ENCODE measurements at regions not wholly inside any gene's neighbourhood (a gene's known extent, or its start where the extent isn't known, plus 50 kb on each side); places are given as distances from the start of the nearest gene placed in this dataset.
"Not testable (repeated sequence)": the region's sequence is repeated elsewhere in the genome, so short reads cannot be mapped to it uniquely, and the experiment has no call there.

DNA sequence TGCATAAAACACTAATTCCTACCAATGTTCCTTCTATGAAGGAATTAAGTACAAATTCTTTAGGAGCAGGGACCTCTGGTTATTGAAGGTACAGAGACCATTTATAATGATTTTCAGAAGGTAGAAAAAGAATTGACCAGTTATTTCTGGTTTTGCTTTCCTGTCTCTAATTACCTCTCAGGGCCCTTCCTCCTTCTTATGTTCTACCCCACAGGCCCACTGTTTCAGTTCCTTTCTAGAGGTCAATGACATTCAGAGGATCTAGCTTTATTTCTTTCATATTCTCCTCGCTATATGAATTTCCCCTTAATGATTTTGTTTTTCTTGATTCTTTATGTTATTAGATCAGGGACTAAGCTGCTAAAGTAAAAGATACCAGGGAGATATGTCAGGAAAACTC lies 345.0 kb upstream of the SPRY2 start:
- no peak for DNase-seq

DNA sequence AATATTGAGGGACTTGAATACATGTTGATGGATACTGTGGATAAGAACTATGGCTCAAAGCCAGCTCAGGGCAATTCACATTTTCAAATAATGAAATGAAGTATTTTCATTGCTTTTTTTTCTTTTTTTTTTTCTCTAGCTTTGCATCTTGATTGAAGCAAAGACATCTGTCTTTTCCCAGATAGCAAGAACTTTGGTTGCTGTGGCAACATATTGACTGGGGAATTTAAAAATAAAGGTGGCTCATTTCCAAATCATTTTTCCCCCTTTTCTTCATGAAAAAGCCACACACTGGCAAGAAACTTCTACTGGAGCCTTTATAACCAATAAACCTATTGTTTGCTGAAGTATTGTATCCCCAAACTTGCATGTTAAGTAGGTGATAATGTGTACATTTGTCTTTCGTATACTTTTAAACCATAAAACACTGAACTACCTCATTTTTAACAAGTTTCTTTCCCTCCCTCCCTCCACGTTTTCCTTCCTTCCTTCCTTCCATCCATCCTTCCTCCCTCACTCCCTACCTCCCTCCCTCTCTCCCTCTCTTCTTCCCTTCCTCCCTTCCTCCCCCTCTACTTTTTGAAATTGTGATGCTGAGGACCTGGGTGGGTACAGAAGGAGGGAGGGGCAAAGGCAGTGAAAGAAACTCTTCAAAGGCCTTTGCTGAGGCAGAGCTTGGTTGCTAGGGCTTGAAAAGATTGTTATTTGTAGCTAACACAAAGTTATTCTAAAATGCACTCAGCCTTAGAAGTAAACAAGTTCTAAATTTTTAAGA lies 343.5 kb upstream of the SPRY2 start:
- DNase-seq, result peak; percentile 24

DNA sequence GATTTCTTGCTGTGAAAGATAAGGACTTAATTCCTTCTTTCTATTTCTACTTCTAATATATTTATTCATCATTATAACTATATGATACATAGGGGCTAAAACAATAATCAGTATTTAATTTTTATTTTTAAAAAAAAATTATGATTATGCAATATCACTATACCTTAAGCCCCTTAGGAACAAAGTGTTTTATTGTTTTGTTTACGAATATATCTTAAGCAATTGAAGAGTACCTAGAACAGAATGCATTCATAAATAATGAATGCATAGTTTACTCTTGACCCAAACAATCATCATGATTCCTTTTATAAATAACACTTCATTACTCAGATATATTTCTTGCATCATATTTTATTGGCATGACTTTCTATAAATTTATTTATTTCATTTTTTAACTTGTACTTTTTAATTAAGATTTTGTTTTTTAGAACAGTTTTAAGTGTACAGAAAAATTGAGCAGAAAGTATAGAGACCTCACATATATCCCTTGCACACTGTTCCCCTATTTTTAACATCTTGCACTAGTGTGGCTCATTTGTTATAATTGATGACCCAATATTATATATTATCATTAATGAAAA lies 339.9 kb upstream of the SPRY2 start:
- DNase-seq, result no peak

- DNase-seq, result no peak
Observed at GRCh38 chr13:80679423-80679822, 338.5 kb upstream of the SPRY2 start.

DNA sequence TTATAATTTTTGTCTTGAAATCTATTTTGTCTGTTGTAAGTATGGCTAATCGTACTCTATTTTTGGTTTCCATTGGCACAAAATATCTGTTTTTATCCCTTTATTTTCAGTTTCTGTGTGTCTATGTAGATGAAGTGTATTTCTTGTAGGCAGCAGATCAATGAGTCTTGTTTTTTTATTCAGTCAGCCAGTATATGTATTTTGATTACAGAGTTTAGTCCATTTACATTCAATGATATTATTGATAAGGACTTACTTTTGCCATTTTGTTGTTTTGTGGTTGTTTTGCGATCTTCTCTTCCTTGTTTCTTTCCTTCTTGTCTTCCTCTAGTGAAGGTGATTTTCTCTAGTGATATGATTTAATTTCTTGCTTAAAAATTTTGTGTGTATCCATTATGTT lies 336.3 kb upstream of the SPRY2 start:
- no peak for DNase-seq

DNA sequence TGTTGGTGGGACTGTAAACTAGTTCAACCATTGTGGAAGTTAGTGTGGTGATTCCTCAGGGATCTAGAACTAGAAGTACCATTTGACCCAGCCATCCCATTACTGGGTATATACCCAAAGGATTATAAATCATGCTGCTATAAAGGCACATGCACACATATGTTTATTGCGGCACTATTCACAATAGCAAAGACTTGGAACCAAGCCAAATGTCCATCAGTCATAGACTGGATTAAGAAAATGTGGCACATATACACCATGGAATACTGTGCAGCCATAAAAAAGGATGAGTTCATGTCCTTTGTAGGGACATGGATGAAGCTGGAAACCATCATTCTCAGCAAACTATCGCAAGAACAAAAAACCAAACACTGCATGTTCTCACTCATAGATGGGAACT lies 334.5 kb upstream of the SPRY2 start:
- DNase-seq, result not testable (repeated sequence)

- DNase-seq, result no peak
Observed at GRCh38 chr13:80671773-80672172, 330.8 kb upstream of the SPRY2 start.

DNA sequence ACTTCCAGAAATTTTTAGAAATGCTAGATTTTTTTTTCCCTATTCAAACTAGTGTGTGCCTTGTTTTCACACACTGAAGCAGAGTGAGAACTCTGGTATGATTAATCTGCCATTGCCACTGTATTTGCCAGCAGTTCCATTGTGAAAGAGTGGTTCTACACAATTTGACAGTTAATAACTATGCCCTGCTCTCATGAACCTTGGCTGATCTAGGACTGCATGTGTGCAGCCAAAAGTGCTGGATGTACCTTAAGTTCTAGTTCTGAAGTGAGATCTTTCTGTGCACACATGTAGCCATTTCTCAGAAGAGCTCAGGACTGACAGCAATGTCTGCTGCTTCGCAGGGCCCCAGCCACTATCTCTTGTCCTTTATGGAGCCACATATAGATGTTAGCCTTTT lies 328.2 kb upstream of the SPRY2 start:
- no peak for DNase-seq

GRCh38 chr13:80668452-80668851 lies 327.5 kb upstream of the SPRY2 start:
- no peak for DNase-seq

GRCh38 chr13:80666782-80667552 lies 326.0 kb upstream of the SPRY2 start:
- DNase-seq, result peak; percentile 27

- no peak for DNase-seq
Observed at GRCh38 chr13:80665792-80666333, 324.9 kb upstream of the SPRY2 start.

- DNase-seq, result no peak
Observed at GRCh38 chr13:80664950-80665349, 324.0 kb upstream of the SPRY2 start.

DNA sequence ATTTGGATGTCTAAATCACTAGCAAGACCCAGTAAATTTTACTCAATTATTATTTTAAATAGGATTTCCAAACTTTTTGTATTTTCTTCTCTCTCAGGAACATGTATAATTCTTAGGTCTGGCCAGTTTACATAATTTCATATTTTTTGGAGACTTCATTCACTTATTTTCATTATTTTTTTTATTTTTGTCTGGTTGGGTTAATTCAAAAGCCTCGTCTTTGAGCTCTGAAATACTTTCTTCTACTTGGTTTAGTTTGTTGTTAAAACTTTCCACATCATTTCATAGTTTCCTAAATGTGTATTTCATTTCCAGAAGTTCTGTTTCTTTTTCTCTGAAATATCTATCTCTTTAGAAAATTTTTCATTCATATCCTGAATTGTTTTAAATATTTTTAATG lies 322.9 kb upstream of the SPRY2 start:
- DNase-seq, result no peak

GRCh38 chr13:80658705-80659104 lies 317.8 kb upstream of the SPRY2 start:
- no peak for DNase-seq

DNA sequence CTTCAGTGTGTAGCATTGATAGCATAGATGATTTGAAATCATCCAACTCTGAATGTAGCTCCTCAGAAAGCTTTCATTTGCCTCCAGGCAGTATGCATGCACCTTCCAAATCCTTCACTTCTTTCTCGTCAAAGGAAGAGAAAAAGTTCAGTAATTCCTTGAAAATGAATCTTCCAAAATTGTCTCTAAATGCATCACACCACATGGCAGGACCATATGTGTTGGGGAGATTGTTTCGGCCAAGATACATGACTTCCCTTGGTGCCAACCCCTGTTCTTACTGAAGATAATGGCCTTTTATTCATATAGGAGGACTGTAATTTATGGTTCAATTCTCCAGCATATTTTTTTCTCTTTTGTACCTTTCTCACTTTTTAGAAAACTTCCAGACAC lies 315.6 kb upstream of the SPRY2 start:
- DNase-seq, result no peak

GRCh38 chr13:80655778-80656511 lies 315.0 kb upstream of the SPRY2 start:
- DNase-seq, result no peak

GRCh38 chr13:80654638-80655249 lies 313.8 kb upstream of the SPRY2 start:
- no peak for DNase-seq

- DNase-seq, result no peak
Observed at GRCh38 chr13:80649274-80649673, 308.3 kb upstream of the SPRY2 start.

DNA sequence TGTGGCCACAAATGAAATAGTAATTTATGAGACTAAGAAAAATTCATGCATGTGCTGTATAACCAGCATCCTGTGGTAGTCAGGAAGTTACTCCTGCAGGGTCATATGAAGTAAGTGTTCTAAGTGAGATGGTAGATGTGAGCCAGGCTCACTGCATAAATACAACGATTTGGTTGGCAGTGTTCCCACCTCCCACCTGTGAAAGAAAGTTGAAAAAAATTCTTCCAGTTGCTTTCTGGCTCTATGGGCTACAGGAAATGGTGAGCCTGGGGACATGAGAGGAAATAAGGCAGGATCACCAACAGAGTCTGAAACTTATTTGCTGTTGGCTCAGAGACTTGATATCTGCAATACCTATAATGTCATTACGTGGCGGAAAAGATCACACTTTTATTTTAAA lies 301.7 kb upstream of the SPRY2 start:
- DNase-seq, result no peak

DNA sequence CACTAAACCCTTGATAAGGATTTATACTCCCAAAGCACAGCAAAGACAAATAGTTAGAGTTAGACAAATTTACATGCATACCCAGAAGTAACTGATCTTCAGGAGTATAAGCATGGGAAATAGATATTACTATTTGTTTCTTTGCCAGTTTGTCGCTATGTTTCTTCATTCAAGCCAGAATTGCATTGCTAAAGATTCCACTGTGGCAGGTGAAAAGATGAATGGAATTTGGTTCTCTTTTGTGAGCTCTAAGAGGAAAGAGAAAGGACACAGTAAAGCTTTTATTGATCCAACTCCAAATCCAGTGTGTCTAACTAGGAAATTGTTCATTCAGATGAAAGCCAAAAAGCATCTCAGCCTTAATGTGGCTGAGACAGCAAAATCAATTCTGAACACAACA lies 292.3 kb upstream of the SPRY2 start:
- no peak for DNase-seq

- DNase-seq, result peak; percentile 42
Observed at GRCh38 chr13:80630685-80631121, 289.8 kb upstream of the SPRY2 start.

DNA sequence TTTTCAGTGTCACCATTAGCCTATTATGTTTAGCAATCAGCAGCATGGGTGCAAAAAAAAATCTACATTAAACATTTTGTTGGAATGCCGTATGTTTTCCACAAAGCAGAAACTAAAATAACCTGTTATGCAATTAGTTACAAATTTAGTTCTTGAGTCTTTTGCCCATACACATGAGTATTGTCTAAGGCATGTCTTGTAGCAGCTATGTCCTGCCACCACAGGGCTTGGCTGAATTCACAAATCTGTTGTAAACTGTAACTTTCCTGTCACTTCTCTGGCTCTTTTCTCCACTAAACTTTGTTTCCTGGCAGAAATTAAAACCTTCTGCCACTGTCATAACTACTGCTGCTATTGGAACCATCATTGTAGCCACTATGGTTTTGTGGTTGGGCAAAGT lies 277.9 kb upstream of the SPRY2 start:
- DNase-seq, result no peak

Measured in hindlimb muscle (tissue), 1 donor.